ENCODE measurements at regions not wholly inside any gene's neighbourhood (a gene's known extent, or its start where the extent isn't known, plus 50 kb on each side); places are given as distances from the start of the nearest gene placed in this dataset.

DNA sequence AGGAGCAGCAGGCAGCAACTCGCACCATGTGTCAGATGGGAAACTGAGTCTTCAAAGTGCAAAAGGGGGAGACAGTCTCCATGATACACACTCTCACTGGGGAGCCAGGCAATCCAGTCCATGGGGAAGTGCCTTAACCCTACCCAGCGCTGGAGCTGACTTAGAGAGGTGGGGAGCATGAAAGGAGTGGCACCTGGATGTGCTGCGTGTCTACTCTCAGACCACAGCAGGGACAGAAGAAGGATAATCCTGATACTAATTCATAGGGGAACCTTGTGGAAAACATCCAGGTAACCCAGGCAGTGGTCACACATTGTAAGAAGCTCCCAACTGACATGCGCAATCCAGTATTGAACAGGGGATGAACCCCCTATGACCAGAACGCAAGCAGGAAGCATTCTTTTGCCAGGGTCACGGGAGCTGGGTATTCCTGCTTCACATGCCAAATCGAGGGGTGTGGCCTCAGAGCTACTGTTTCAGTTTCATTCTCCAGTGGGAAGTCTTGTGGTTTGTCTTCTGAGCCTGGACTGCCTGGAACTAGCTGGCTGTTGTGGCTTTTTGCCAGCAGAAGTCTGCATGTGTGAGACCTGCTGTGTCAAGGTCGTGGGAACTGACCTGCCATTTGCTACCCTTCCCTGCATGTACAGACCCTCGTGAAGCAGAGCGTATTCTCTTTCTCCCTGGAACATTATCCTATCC lies 367.6 kb upstream of the NDN start:
- no peaks in the 10 kb centered on the region for H3K4me1 ChIP-seq
- ATAC-seq (peak; percentile 67), DNase-seq (no peak)
- H3K9me3 ChIP-seq = no peaks in the 10 kb centered on the region
- peak overlapping the region; percentile 3 for H3K4me3 ChIP-seq
- TF ChIP-seq CTCF (IDR thresholded peaks at IDR 0.05) = no peak
- no peaks in the 10 kb centered on the region for H3K36me3 ChIP-seq
- no peaks in the 10 kb centered on the region for H3K27me3 ChIP-seq
- H3K27ac ChIP-seq = no peak overlapping the region
- intact Hi-C loops (cut with DNase I) = no loop called here

DNA sequence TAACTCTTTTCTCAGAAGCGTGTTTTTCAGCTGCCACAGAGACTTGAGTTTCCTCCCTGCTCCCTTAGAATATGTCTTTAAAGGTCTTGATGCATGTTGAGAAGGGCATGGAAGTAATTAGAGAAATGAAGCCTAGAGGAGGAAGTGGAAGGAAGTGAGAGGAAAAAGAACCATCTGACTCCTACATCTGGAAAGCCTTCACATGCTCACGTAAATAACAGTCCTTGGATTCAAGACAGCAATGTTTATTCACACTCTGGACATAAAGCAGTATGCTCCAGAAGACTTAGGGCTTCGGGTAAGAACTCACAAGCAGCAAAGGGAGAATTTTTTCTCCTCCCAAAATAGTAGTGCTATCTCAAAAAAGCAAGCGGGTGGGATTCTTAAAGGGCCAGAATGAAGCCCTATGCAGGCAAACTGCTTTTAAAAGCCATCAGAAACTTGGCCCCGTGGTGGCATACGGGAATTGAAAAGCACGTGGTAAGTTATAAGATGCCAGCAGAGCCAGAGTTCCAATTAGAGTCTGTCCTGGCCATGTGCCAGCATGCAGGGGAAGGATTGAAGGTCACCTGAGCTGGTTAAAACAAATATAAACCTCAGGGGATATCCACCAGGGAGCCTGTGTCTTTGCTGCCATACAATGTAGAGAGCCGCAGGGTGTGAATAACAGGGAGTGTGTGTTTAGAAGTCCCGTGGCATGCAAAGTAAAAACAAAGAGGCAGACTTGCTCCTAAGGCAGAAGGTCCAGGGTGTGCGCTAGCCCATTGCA lies 380.8 kb upstream of the NDN start:
- Histone ChIP-seq H3K4me3 (no peak overlapping the region), H3K27me3 (no peaks in the 10 kb centered on the region), H3K27ac (no peak overlapping the region), H3K36me3 (no peaks in the 10 kb centered on the region), H3K9me3 (no peaks in the 10 kb centered on the region), H3K4me1 (no peaks in the 10 kb centered on the region)
- intact Hi-C loops (cut with DNase I) = no loop called here
- no peak for TF ChIP-seq CTCF (IDR thresholded peaks at IDR 0.05)
- DNase-seq (no peak), ATAC-seq (no peak)

DNA sequence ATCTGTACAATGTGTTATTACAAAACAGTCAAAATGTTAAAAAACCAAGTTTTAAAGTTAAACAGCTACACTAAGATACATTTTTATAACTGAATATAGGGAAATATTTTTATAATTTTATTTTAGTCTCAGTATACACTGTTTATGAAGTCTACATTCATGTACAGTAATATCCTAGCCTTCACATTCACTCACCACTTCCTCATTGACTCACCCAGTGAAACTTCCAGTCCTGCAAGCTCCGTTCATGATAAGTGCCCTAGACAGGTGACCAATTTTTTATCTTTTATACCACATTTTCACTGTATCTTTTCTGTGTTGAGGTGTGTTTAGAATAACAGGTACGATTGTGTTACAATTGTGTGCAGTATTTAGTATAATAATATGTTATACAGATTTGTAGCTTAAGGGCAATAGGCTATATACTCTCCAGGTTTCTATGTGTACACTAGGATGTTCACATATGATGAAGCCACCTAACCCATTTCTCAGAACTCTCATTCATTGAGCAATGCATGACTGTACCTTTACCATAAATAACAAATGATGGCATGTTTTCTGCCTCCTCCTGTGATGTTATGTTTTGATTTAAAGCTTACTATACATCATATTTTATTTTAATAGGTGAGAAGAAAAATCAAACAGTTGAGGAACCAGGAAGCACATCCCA lies 388.4 kb upstream of the NDN start:
- ATAC-seq = no peak

GRCh38 chr15:24076090-24076784 lies 389.1 kb upstream of the NDN start:
- intact Hi-C loops (cut with DNase I) = no loop called here
- no peak for DNase-seq

More for the DNA sequence above, 388.4 kb upstream of the NDN start:
- no peaks in the 10 kb centered on the region for H3K9me3 ChIP-seq
- no peak overlapping the region for H3K27ac ChIP-seq
- no peaks in the 10 kb centered on the region for H3K36me3 ChIP-seq
- DNase-seq = no peak
- no peak overlapping the region for H3K4me3 ChIP-seq
- TF ChIP-seq CTCF (IDR thresholded peaks at IDR 0.05) = no peak
- H3K4me1 ChIP-seq = no peaks in the 10 kb centered on the region
- H3K27me3 ChIP-seq = no peaks in the 10 kb centered on the region
- intact Hi-C loops (cut with DNase I) = no loop called here

More at GRCh38 chr15:24076090-24076784, 389.1 kb upstream of the NDN start:
- Histone ChIP-seq H3K36me3 (no peaks in the 10 kb centered on the region), H3K27me3 (no peaks in the 10 kb centered on the region), H3K27ac (no peak overlapping the region), H3K9me3 (no peaks in the 10 kb centered on the region), H3K4me1 (no peaks in the 10 kb centered on the region), H3K4me3 (no peak overlapping the region)
- no peak for TF ChIP-seq CTCF (IDR thresholded peaks at IDR 0.05)
- no peak for ATAC-seq
